HCT116 (cell line): ENCODE measurements at regions not wholly inside any gene's neighbourhood (a gene's known extent, or its start where the extent isn't known, plus 50 kb on each side); places are given as distances from the start of the nearest gene placed in this dataset.

Experiments used
- ATAC-seq: fragments of 200-7000 bp; cut with Tn5 transposase; 2 replicates; pipeline ENCODE4 v1.9.1; 2020; ENCODE audit warnings: mild to moderate bottlenecking, moderate library complexity
- BruUV-seq: library from RNA; stranded (reverse); fragments of 400-500 nt; replicated peaks from 2 replicates; lab custom pipeline; 2021; lab: Mats Ljungman, UMichigan
- CTCF ChIA-PET: fragments of 300-600 bp; sonication (Branson Sonifier 250); formaldehyde crosslinking; loops from one replicate; lab custom pipeline; 2021; ENCODE audit warnings: antibody characterized with exemption; lab: Charles Lee
- POLR2A ChIA-PET: fragments of 300-600, 350-600 bp; sonication (Branson Sonifier 250); formaldehyde crosslinking; loops from one replicate; lab custom pipeline; 2021; ENCODE audit warnings: antibody characterized with exemption; lab: Charles Lee
- RAD21 ChIA-PET, 2 experiments: fragments of 300-600 bp; sonication (Branson Sonifier 250); formaldehyde crosslinking; loops; one replicate each; lab custom pipeline; 2023; ENCODE audit warnings: low total read pairs in 2 of 2; ENCODE audit not compliant: uncharacterized antibody in 2 of 2, unreplicated experiment in 2 of 2, low non-redundant PET in 1 of 2; lab: Charles Lee
- DNase-seq: peaks from one replicate; pipeline ENCODE4 v3.0.0-alpha.2; 2010; ENCODE audit warnings: low read depth, low spot score
- H2AFZ ChIP-seq: fragments of 200-600 bp; shearing (Covaris generic), sonication (generic); 2 replicates; pipeline ENCODE4 v1.6.1; 2017; ENCODE audit warnings: low read depth, mixed run types, mixed read lengths, antibody characterized with exemption, low read length; ENCODE audit not compliant: poor library complexity, severe bottlenecking
- H3K27ac ChIP-seq: 2 replicates; pipeline ENCODE4 v1.5.1; 2012; ENCODE audit warnings: low read depth, low read length
- H3K27me3 ChIP-seq: fragments of 200-600 bp; sonication (generic); 2 replicates; pipeline ENCODE4 v1.6.1; 2016; ENCODE audit warnings: mixed run types, low read length, mixed read lengths; ENCODE audit not compliant: insufficient read depth
- H3K36me3 ChIP-seq, 2 experiments: fragments of 200-500 bp in 1 of 2; fragments of 200-600 bp in 1 of 2; sonication (Bioruptor generic) in 1 of 2; sonication (generic) in 1 of 2; 2 replicates each; pipeline versions ENCODE4 v1.5.1 to v1.6.1; 2014 to 2016; ENCODE audit warnings: low read length in 2 of 2, inconsistent platforms in 1 of 2, mixed read lengths in 1 of 2, mixed run types in 1 of 2; ENCODE audit not compliant: insufficient read depth in 2 of 2, control insufficient read depth in 1 of 2
- H3K4me1 ChIP-seq, 2 experiments: fragments of 200-600 bp in 1 of 2; sonication (generic) in 1 of 2; 2 replicates each; pipeline versions ENCODE4 v1.5.1 to v1.6.1; 2012 to 2017; ENCODE audit warnings: low read length in 2 of 2, inconsistent platforms in 1 of 2, mild to moderate bottlenecking in 1 of 2, mixed read lengths in 1 of 2, mixed run types in 1 of 2, moderate library complexity in 1 of 2; ENCODE audit not compliant: insufficient read depth in 2 of 2, control insufficient read depth in 1 of 2
- H3K4me2 ChIP-seq: fragments of 200-600 bp; sonication (generic); 2 replicates; pipeline ENCODE4 v1.6.1; 2017; ENCODE audit warnings: mixed run types, low read length, mixed read lengths
- H3K4me3 ChIP-seq, 2 experiments: fragments of 200-600 bp in 1 of 2; sonication (generic) in 1 of 2; replicated peaks in 1 of 2; 2 replicates each; pipeline ENCODE4 v1.5.1; 2011 to 2016; ENCODE audit warnings: low read length in 2 of 2, control low read depth in 1 of 2, low read depth in 1 of 2, mild to moderate bottlenecking in 1 of 2, mixed read lengths in 1 of 2, mixed run types in 1 of 2
- H3K79me2 ChIP-seq: fragments of 200-600 bp; sonication (generic); 2 replicates; pipeline ENCODE4 v1.6.1; 2017; ENCODE audit warnings: mild to moderate bottlenecking, mixed run types, low read length, moderate library complexity, mixed read lengths; ENCODE audit not compliant: insufficient read depth
- H3K9ac ChIP-seq: fragments of 200-600 bp; sonication (generic); 2 replicates; pipeline ENCODE4 v1.6.1; 2016; ENCODE audit warnings: low read length, mixed read lengths
- H3K9me2 ChIP-seq: fragments of 200-600 bp; sonication (generic), shearing (Covaris generic); 2 replicates; pipeline ENCODE4 v1.6.1; 2017; ENCODE audit warnings: mixed run types, mild to moderate bottlenecking, moderate library complexity; ENCODE audit not compliant: insufficient read depth
- H3K9me3 ChIP-seq, 2 experiments: fragments of 200-500 bp in 1 of 2; fragments of 200-600 bp in 1 of 2; sonication (Bioruptor generic) in 1 of 2; sonication (generic) in 1 of 2; 2 replicates each; pipeline ENCODE4 v1.6.1; 2014 to 2017; ENCODE audit warnings: low read length in 2 of 2, mixed read lengths in 2 of 2, inconsistent platforms in 1 of 2, low read depth in 1 of 2, mild to moderate bottlenecking in 1 of 2, mixed run types in 1 of 2, moderate library complexity in 1 of 2; ENCODE audit not compliant: control insufficient read depth in 1 of 2, insufficient read depth in 1 of 2
- H4K20me1 ChIP-seq: fragments of 200-600 bp; sonication (generic), shearing (Covaris generic); 2 replicates; pipeline ENCODE4 v1.6.1; 2017; ENCODE audit warnings: mixed run types, mild to moderate bottlenecking, moderate library complexity; ENCODE audit not compliant: insufficient read depth
- CBX3 ChIP-seq: IDR thresholded peaks from 2 replicates; pipeline ENCODE4 v1.6.1; 2012; ENCODE audit warnings: low read depth
- CEBPB ChIP-seq: IDR thresholded peaks from 2 replicates; pipeline ENCODE4 v1.6.1; 2012; ENCODE audit warnings: low read depth
- ELF1 ChIP-seq: IDR thresholded peaks from 2 replicates; pipeline ENCODE4 v1.6.1; 2012; ENCODE audit warnings: low read depth, borderline replicate concordance
- EZH2phosphoT487 ChIP-seq: fragments of 200-600 bp; IDR thresholded peaks from 2 replicates; pipeline ENCODE4 v1.6.1; 2018; ENCODE audit warnings: antibody characterized with exemption, borderline replicate concordance
- FOSL1 ChIP-seq: IDR thresholded peaks from 2 replicates; pipeline ENCODE4 v1.6.1; 2012; ENCODE audit warnings: low read depth
- JUND ChIP-seq: IDR thresholded peaks from 2 replicates; pipeline ENCODE4 v1.6.1; 2012
- POLR2A ChIP-seq: IDR thresholded peaks from 2 replicates; pipeline ENCODE4 v1.7.0; 2011; ENCODE audit warnings: borderline replicate concordance; ENCODE audit not compliant: insufficient read depth, insufficient read length; ENCODE audit errors: extremely low read depth
- RAD21 ChIP-seq: IDR thresholded peaks from 2 replicates; pipeline ENCODE4 v1.6.1; 2012; ENCODE audit warnings: low read depth, mild to moderate bottlenecking
- SIN3A ChIP-seq: IDR thresholded peaks from 2 replicates; pipeline ENCODE4 v1.6.1; 2012; ENCODE audit warnings: low read depth
- SRF ChIP-seq: IDR thresholded peaks from 2 replicates; pipeline ENCODE4 v1.6.1; 2012; ENCODE audit warnings: low read depth
- TCF7L2 ChIP-seq: IDR thresholded peaks from 2 replicates; pipeline ENCODE4 v1.7.0; 2011; ENCODE audit warnings: borderline replicate concordance, inconsistent platforms; ENCODE audit not compliant: insufficient read depth, insufficient read length; ENCODE audit errors: extremely low read depth
- YY1 ChIP-seq: IDR thresholded peaks from 2 replicates; pipeline ENCODE4 v1.6.1; 2011; ENCODE audit warnings: low read length, low read depth, moderate library complexity, mild to moderate bottlenecking; ENCODE audit not compliant: insufficient replicate concordance; ENCODE audit errors: extremely low read depth
- ZBTB33 ChIP-seq: IDR thresholded peaks from 2 replicates; pipeline ENCODE4 v1.6.1; 2011; ENCODE audit warnings: mild to moderate bottlenecking, low read length, moderate library complexity; ENCODE audit not compliant: insufficient replicate concordance; ENCODE audit errors: extremely low read depth
- ZFX ChIP-seq: fragments of 450-650 bp; IDR thresholded peaks from 2 replicates; pipeline ENCODE4 v1.6.1; 2017
- ZNF274 ChIP-seq: fragments of 200-500 bp; sonication (Bioruptor generic); IDR thresholded peaks from 2 replicates; pipeline ENCODE4 v1.6.1; 2014; ENCODE audit warnings: mild to moderate bottlenecking, low read depth, low read length, inconsistent platforms
- intact Hi-C: fragments of 100-400 bp; cut with micrococcal nuclease; formaldehyde crosslinking; loops from 2 replicates; pipeline ENCODE4 v1.10.0; 2022
- TF ChIP-seq, protein P1 (sequence below), 3 experiments: fragments of 200-600 bp in 1 of 3; sonication (generic) in 1 of 3; IDR thresholded peaks in 2 of 3; conservative IDR thresholded peaks in 1 of 3; 2 replicates each; pipeline ENCODE4 v1.5.1; 2012 to 2017; ENCODE audit warnings: low read depth in 2 of 3, low read length in 2 of 3, antibody characterized with exemption in 1 of 3, borderline replicate concordance in 1 of 3, control low read depth in 1 of 3, mild to moderate bottlenecking in 1 of 3, mixed read lengths in 1 of 3, mixed run types in 1 of 3, moderate library complexity in 1 of 3; ENCODE audit not compliant: insufficient read depth in 1 of 3
- TF ChIP-seq, protein P2 (sequence below): IDR thresholded peaks from 2 replicates; pipeline ENCODE4 v1.6.1; 2012
- TF ChIP-seq, protein P3 (sequence below): IDR thresholded peaks from 2 replicates; pipeline ENCODE4 v1.6.1; 2012; ENCODE audit warnings: low read depth

DNA sequence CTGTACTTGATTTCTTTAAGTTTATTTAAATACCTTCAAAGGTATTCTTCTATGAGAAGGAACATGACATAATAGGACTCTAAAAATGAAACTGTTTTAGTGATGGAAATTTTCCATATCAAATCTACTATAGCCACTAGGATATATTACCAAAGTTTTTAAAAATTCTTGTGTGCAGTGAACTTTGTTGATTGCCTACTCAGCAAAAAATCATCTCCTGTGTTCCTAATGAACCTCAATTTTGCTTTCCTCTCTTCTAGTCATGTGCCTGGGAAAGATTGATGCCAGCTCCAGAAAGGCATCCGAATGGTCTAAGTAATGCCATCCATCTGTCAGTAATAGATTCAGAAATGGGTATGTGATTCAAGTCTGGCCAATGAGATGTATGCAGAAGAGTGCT, 111.1 kb downstream of the ANXA3 start:
- no peak for ATAC-seq
- RAD21 ChIA-PET = no interaction called here
- intact Hi-C loops = no loop called here
- Histone ChIP-seq H3K27me3 (no peaks in the 10 kb centered on the region), H3K4me1 (no peaks in the 10 kb centered on the region), H4K20me1 (no peaks in the 10 kb centered on the region), H3K36me3 (no peaks in the 10 kb centered on the region), H3K79me2 (no peaks in the 10 kb centered on the region), H3K27ac (no peak overlapping the region), H3K9ac (no peak overlapping the region), H3K9me2 (no peaks in the 10 kb centered on the region), H3K4me2 (no peak overlapping the region), H2AFZ (no peak overlapping the region), H3K9me3 (no peaks in the 10 kb centered on the region), H3K4me3 (no peak overlapping the region)
- BruUV-seq = no TSS peak
- DNase-seq = no peak
- POLR2A ChIA-PET = no interaction called here
- TF ChIP-seq ELF1 (no peak), YY1 (no peak), POLR2A (no peak), ZFX (no peak), TCF7L2 (no peak), SIN3A (no peak), EZH2phosphoT487 (no peak), CBX3 (no peak), RAD21 (no peak), FOSL1 (no peak), ZNF274 (no peak), CEBPB (no peak), JUND (no peak), SRF (no peak), ZBTB33 (no peak)
- TF ChIP-seq, protein P1, sequence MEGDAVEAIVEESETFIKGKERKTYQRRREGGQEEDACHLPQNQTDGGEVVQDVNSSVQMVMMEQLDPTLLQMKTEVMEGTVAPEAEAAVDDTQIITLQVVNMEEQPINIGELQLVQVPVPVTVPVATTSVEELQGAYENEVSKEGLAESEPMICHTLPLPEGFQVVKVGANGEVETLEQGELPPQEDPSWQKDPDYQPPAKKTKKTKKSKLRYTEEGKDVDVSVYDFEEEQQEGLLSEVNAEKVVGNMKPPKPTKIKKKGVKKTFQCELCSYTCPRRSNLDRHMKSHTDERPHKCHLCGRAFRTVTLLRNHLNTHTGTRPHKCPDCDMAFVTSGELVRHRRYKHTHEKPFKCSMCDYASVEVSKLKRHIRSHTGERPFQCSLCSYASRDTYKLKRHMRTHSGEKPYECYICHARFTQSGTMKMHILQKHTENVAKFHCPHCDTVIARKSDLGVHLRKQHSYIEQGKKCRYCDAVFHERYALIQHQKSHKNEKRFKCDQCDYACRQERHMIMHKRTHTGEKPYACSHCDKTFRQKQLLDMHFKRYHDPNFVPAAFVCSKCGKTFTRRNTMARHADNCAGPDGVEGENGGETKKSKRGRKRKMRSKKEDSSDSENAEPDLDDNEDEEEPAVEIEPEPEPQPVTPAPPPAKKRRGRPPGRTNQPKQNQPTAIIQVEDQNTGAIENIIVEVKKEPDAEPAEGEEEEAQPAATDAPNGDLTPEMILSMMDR (IDR thresholded peaks at IDR 0.05 in 2 of 3, conservative IDR thresholded peaks at IDR 0.05 in 1 of 3; ENCODE audit: borderline replicate concordance in 1 of 3, insufficient read depth in 1 of 3, low read depth in 2 of 3, low read length in 2 of 3) = no peak
- TF ChIP-seq, protein P2, sequence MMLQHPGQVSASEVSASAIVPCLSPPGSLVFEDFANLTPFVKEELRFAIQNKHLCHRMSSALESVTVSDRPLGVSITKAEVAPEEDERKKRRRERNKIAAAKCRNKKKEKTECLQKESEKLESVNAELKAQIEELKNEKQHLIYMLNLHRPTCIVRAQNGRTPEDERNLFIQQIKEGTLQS = no peak
- TF ChIP-seq, protein P3, sequence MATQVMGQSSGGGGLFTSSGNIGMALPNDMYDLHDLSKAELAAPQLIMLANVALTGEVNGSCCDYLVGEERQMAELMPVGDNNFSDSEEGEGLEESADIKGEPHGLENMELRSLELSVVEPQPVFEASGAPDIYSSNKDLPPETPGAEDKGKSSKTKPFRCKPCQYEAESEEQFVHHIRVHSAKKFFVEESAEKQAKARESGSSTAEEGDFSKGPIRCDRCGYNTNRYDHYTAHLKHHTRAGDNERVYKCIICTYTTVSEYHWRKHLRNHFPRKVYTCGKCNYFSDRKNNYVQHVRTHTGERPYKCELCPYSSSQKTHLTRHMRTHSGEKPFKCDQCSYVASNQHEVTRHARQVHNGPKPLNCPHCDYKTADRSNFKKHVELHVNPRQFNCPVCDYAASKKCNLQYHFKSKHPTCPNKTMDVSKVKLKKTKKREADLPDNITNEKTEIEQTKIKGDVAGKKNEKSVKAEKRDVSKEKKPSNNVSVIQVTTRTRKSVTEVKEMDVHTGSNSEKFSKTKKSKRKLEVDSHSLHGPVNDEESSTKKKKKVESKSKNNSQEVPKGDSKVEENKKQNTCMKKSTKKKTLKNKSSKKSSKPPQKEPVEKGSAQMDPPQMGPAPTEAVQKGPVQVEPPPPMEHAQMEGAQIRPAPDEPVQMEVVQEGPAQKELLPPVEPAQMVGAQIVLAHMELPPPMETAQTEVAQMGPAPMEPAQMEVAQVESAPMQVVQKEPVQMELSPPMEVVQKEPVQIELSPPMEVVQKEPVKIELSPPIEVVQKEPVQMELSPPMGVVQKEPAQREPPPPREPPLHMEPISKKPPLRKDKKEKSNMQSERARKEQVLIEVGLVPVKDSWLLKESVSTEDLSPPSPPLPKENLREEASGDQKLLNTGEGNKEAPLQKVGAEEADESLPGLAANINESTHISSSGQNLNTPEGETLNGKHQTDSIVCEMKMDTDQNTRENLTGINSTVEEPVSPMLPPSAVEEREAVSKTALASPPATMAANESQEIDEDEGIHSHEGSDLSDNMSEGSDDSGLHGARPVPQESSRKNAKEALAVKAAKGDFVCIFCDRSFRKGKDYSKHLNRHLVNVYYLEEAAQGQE = no peak
- CTCF ChIA-PET = no interaction called here
